PFSK-1 (cell line): ENCODE measurements at regions not wholly inside any gene's neighbourhood (a gene's known extent, or its start where the extent isn't known, plus 50 kb on each side); places are given as distances from the start of the nearest gene placed in this dataset.

Experiments used
- FOXP2 ChIP-seq: optimal IDR thresholded peaks from 2 replicates; pipeline ENCODE3; 2011; ENCODE audit warnings: borderline replicate concordance, control low read depth, inconsistent platforms; ENCODE audit not compliant: insufficient read depth; ENCODE audit errors: extremely low read length, extremely low read depth
- POLR2AphosphoS5 ChIP-seq: IDR thresholded peaks from 2 replicates; pipeline ENCODE4 v1.6.1; 2012; ENCODE audit warnings: low read depth, mild to moderate bottlenecking, control low read depth, low read length, moderate library complexity
- SIN3A ChIP-seq: IDR thresholded peaks from 2 replicates; pipeline ENCODE4 v1.6.1; 2012; ENCODE audit warnings: mild to moderate bottlenecking, low read length, moderate library complexity, borderline replicate concordance; ENCODE audit not compliant: insufficient read depth
- TAF1 ChIP-seq: IDR thresholded peaks from 2 replicates; pipeline ENCODE4 v1.6.1; 2012; ENCODE audit warnings: low read length, control low read depth, borderline replicate concordance; ENCODE audit not compliant: insufficient read depth
- TF ChIP-seq, protein P1 (sequence below), 2 experiments: IDR thresholded peaks; 2 replicates each; pipeline versions ENCODE4 v1.6.1 to v1.8.0; 2011 to 2012; ENCODE audit warnings: low read depth in 2 of 2, low read length in 2 of 2, control low read depth in 1 of 2, inconsistent platforms in 1 of 2, mild to moderate bottlenecking in 1 of 2, moderate library complexity in 1 of 2; ENCODE audit not compliant: insufficient read depth in 1 of 2

DNA sequence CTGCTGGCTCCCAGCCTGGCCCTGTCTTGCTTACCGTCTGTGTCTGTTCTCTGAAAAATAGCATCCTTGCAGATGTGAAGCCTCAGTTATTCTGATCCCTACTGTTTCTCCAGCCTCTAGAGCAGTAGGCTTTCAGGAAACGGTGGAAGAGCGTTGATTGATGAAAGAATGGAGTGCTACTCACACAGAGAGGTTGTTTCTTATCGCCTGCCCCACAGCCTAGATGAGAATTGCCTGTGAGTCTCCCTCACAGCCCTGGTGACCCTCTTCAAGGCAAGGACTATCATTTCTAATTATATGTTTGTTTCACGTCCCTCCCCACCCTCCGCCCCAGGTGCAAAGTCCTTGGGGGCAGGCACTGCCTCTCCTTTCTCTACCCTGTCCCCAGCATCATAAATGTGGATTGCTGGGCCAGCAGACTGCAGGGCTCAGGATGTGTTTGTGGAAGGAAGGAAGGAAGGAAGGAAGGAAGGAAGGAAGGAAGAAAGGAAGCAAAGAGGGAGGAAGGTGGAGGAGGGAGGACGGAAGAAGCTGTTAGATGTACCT, 575.3 kb upstream of the B3GAT1 start:
- no peak for TF ChIP-seq TAF1
- TF ChIP-seq FOXP2 = no peak
- TF ChIP-seq, protein P1, sequence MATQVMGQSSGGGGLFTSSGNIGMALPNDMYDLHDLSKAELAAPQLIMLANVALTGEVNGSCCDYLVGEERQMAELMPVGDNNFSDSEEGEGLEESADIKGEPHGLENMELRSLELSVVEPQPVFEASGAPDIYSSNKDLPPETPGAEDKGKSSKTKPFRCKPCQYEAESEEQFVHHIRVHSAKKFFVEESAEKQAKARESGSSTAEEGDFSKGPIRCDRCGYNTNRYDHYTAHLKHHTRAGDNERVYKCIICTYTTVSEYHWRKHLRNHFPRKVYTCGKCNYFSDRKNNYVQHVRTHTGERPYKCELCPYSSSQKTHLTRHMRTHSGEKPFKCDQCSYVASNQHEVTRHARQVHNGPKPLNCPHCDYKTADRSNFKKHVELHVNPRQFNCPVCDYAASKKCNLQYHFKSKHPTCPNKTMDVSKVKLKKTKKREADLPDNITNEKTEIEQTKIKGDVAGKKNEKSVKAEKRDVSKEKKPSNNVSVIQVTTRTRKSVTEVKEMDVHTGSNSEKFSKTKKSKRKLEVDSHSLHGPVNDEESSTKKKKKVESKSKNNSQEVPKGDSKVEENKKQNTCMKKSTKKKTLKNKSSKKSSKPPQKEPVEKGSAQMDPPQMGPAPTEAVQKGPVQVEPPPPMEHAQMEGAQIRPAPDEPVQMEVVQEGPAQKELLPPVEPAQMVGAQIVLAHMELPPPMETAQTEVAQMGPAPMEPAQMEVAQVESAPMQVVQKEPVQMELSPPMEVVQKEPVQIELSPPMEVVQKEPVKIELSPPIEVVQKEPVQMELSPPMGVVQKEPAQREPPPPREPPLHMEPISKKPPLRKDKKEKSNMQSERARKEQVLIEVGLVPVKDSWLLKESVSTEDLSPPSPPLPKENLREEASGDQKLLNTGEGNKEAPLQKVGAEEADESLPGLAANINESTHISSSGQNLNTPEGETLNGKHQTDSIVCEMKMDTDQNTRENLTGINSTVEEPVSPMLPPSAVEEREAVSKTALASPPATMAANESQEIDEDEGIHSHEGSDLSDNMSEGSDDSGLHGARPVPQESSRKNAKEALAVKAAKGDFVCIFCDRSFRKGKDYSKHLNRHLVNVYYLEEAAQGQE (IDR thresholded peaks at IDR 0.05; ENCODE audit: insufficient read depth in 1 of 2, low read depth in 2 of 2, low read length in 2 of 2) = no peak
- TF ChIP-seq SIN3A = no peak
- no peak for TF ChIP-seq POLR2AphosphoS5

DNA sequence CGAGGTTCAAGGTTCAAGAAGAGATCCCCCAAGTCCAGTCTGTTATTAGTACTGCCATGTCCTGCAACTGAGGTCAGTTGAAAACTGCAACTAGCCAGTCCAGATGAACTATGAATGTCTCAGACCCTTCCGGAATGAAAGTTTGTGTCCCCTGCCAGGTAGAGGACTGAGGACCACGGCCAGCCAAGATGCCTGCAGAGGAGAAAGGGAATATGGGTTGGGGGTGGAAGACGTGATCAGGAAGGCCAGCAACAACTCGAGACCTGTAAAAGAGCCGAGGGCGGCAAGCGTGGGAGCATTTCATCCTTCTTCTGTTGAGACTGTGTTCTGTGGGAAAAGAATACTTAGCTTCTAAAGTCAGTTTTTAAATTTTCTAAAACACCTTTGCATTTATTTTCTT, 572.4 kb upstream of the B3GAT1 start:
- TF ChIP-seq FOXP2 = no peak
- TF ChIP-seq POLR2AphosphoS5 = no peak
- no peak for TF ChIP-seq TAF1
- TF ChIP-seq SIN3A = no peak
- TF ChIP-seq, protein P1 (IDR thresholded peaks at IDR 0.05; ENCODE audit: insufficient read depth in 1 of 2, low read depth in 2 of 2, low read length in 2 of 2) = no peak

DNA sequence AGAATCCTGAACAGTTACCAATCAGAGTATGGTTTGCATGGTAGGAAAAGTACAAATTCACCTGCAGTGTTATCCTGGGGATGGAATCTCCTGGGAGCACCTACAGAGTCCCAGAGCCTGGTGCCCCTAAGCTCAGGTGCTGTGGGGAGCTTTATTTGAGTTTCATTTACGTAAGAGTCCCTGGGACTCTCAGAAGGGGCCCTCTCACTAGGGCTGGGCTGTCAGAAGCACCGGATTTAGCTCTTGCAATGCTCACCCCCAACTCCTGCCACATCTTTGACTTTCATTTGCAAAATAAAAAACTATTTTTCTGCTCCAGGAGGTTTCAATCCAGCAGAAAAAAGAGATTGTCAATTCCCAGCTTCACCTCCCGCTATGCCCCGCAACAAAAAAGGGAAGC, 569.8 kb upstream of the B3GAT1 start:
- no peak for TF ChIP-seq TAF1
- TF ChIP-seq SIN3A = no peak
- TF ChIP-seq POLR2AphosphoS5 = no peak
- TF ChIP-seq, protein P1 (IDR thresholded peaks at IDR 0.05; ENCODE audit: insufficient read depth in 1 of 2, low read depth in 2 of 2, low read length in 2 of 2) = no peak
- TF ChIP-seq FOXP2 = no peak

DNA sequence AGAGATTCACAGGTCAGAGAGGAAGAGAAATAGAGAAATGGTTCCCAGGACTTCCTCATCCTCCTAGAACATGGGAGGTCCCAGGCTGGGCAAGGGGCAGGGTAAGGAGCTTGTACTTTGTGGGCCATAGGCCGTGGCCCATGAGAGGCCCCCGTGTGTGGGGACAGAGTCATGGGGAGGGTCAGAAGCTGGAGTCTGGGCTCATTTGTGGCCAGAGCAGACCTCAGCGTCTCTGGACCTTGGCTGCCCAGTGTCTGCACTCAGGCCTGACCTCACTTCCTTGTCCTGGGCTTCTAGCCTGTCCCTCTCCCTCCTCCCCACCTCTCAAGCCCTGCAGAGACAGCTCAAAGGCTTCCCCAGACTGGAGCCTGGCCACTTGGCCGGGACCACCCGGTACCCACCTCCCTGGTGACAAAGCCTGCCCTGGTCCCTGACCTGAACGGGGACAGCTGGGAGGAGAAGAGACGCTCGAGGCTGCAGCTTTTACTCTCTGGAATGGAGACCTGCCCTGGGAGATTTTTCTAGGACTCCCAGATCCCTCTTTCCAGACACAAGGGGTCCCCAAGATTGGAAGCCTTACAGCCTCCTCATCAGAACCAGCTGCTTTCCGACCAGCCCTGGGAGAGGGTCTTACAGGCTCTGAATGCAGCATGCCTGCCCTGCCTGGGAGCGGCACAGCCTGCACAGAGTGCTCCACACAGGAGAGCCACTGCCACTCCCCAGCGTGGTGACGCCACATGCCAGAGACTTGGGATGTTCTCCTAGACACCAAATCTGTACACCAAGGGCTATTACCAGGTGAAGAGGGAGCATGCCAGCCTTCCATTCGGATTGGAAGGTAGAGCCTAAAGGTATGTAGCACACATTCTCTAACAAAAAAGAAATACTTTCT, 569.0 kb upstream of the B3GAT1 start:
- TF ChIP-seq SIN3A (no peak), POLR2AphosphoS5 (no peak), TAF1 (no peak), FOXP2 (no peak)
- TF ChIP-seq, protein P1 (IDR thresholded peaks at IDR 0.05; ENCODE audit: insufficient read depth in 1 of 2, low read depth in 2 of 2, low read length in 2 of 2) = no peak
